ENCODE measurements at regions not wholly inside any gene's neighbourhood (a gene's known extent, or its start where the extent isn't known, plus 50 kb on each side); places are given as distances from the start of the nearest gene placed in this dataset.
"Not testable (repeated sequence)": the region's sequence is repeated elsewhere in the genome, so short reads cannot be mapped to it uniquely, and the experiment has no call there.

- no peak for TF ChIP-seq FOXP2 (optimal IDR thresholded peaks at IDR 0.05; ENCODE audit: control extremely low read depth, extremely low read length, insufficient read depth)
- no peak for TF ChIP-seq EZH2 (IDR thresholded peaks at IDR 0.05)
- TF ChIP-seq POLR2AphosphoS5 (IDR thresholded peaks at IDR 0.05; ENCODE audit: borderline replicate concordance, low read depth, low read length) = no peak
- no peak overlapping the region for H3K4me3 ChIP-seq
- no peak overlapping the region for H3K9ac ChIP-seq (ENCODE audit: insufficient read length)
- peak; percentile 53 for DNase-seq (ENCODE audit: low read depth, low spot score)
- no peaks in the 10 kb centered on the region for H3K9me3 ChIP-seq (ENCODE audit: low read depth, low read length)
- H3K27ac ChIP-seq = no peak overlapping the region
- H3K36me3 ChIP-seq (ENCODE audit: insufficient read depth, low read length) = no peaks in the 10 kb centered on the region
These were observed 496.1 kb downstream of the LRRIQ3 start for GRCh38 chr1:73701826-73702225.

DNA sequence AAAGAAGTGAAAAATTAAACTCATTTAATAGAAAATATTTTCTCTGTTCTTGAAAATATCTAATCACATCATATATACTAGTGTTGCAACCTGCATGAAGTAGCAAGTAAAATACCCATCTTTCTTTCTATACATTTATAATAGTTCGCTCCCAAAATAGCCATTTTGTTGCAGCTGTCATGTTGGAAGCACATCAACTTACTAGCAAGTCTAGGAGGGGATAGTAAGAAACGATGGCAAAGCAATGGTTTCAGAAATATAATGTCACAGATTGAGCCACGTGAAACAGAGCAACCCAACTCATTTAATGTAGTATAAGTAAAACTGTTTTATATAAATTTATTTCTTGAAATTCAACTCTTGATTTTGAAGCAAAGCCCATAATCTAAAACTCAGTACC is 521.8 kb downstream of the LRRIQ3 start:
- H3K27ac ChIP-seq = no peak overlapping the region
- no peak for TF ChIP-seq POLR2AphosphoS5 (IDR thresholded peaks at IDR 0.05; ENCODE audit: borderline replicate concordance, low read depth, low read length)
- no peak for TF ChIP-seq EZH2 (IDR thresholded peaks at IDR 0.05)
- no peak for TF ChIP-seq FOXP2 (optimal IDR thresholded peaks at IDR 0.05; ENCODE audit: control extremely low read depth, extremely low read length, insufficient read depth)
- no peaks in the 10 kb centered on the region for H3K9me3 ChIP-seq (ENCODE audit: low read depth, low read length)
- DNase-seq (ENCODE audit: low read depth, low spot score) = no peak
- H3K4me3 ChIP-seq = no peak overlapping the region
- H3K9ac ChIP-seq (ENCODE audit: insufficient read length) = no peak overlapping the region
- H3K36me3 ChIP-seq (ENCODE audit: insufficient read depth, low read length) = no peaks in the 10 kb centered on the region

DNA sequence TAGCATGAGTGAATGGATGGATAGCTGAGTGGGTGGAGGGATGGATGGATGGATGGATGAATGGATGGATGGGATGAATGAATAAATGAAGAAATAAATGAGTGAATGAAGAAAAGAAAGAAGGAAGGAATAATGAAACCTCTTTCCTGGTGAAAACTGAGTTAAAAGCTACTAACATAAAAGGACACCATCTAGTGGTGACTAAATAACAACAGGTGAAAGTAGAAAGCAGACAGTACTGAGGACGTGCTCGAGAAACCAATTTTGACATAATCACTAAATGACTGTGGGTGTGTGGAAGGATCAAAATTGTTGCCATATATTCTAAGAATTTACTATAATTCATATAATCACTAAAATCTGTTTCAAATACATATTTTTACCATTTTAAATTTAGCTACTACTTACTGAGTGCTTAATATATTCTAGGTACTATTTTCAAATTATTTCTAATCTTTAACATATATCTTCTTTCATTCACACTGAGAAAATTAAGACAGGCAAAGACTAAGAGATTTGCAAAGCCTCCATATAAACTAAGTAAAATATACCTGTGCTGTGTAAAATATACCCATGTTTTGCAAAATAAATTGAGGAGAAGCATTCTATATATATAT is 522.9 kb downstream of the LRRIQ3 start:
- no peak for DNase-seq (ENCODE audit: low read depth, low spot score)
- H3K4me3 ChIP-seq = no peak overlapping the region; the same call in 1 of the 2 replicates
- no peak for TF ChIP-seq EZH2 (IDR thresholded peaks at IDR 0.05)
- TF ChIP-seq POLR2AphosphoS5 (IDR thresholded peaks at IDR 0.05; ENCODE audit: borderline replicate concordance, low read depth, low read length) = no peak
- no peak for TF ChIP-seq FOXP2 (optimal IDR thresholded peaks at IDR 0.05; ENCODE audit: control extremely low read depth, extremely low read length, insufficient read depth)
- H3K27ac ChIP-seq = no peak overlapping the region
- no peaks in the 10 kb centered on the region for H3K9me3 ChIP-seq (ENCODE audit: low read depth, low read length)
- no peak overlapping the region for H3K9ac ChIP-seq (ENCODE audit: insufficient read length)
- H3K36me3 ChIP-seq (ENCODE audit: insufficient read depth, low read length) = no peaks in the 10 kb centered on the region

GRCh38 chr1:73673971-73674370 is 524.0 kb downstream of the LRRIQ3 start:
- Histone ChIP-seq H3K36me3 (ENCODE audit: insufficient read depth, low read length) (no peaks in the 10 kb centered on the region), H3K9ac (ENCODE audit: insufficient read length) (no peak overlapping the region), H3K4me3 (peak overlapping the region; percentile 25; the same call in 1 of the 2 replicates), H3K27ac (peak overlapping the region; percentile 23; the same call in 1 of the 2 replicates), H3K9me3 (ENCODE audit: low read depth, low read length) (no peaks in the 10 kb centered on the region)
- DNase-seq (ENCODE audit: low read depth, low spot score) = peak; percentile 79
- TF ChIP-seq POLR2AphosphoS5 (IDR thresholded peaks at IDR 0.05; ENCODE audit: borderline replicate concordance, low read depth, low read length) = peak; percentile 26; the same call in 1 of the 2 replicates
- TF ChIP-seq FOXP2 (optimal IDR thresholded peaks at IDR 0.05; ENCODE audit: control extremely low read depth, extremely low read length, insufficient read depth) = peak; percentile 30
- TF ChIP-seq EZH2 (IDR thresholded peaks at IDR 0.05) = no peak

- TF ChIP-seq FOXP2 (optimal IDR thresholded peaks at IDR 0.05; ENCODE audit: control extremely low read depth, extremely low read length, insufficient read depth) (no peak), POLR2AphosphoS5 (IDR thresholded peaks at IDR 0.05; ENCODE audit: borderline replicate concordance, low read depth, low read length) (no peak), EZH2 (IDR thresholded peaks at IDR 0.05) (no peak)
- Histone ChIP-seq H3K27ac (no peak overlapping the region), H3K36me3 (ENCODE audit: insufficient read depth, low read length) (no peaks in the 10 kb centered on the region), H3K4me3 (no peak overlapping the region), H3K9ac (ENCODE audit: insufficient read length) (no peak overlapping the region), H3K9me3 (ENCODE audit: low read depth, low read length) (no peaks in the 10 kb centered on the region)
- no peak for DNase-seq (ENCODE audit: low read depth, low spot score)
These were observed 526.4 kb downstream of the LRRIQ3 start for GRCh38 chr1:73671530-73671929.

DNA sequence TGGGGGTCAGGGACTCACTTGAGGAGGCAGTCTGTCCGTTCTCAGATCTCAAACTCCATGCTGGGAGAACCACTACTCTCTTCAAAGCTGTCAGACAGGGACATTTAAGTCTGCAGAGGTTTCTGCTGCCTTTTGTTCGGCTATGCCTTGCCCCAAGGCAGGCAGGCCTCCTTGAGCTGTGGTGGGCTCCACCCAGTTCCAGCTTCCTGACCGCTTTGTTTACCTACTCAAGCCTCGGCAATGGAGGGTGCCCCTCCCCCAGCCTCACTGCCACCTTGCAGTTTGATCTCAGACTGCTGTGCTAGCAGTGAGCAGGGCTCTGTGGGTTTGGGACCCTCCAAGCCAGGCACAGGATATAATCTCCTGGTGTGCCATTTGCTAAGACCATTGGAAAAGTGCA is 530.0 kb downstream of the LRRIQ3 start:
- H3K27ac ChIP-seq; H3K4me3 ChIP-seq; DNase-seq (ENCODE audit: low read depth, low spot score); H3K9ac ChIP-seq (ENCODE audit: insufficient read length); H3K36me3 ChIP-seq (ENCODE audit: insufficient read depth, low read length); H3K9me3 ChIP-seq (ENCODE audit: low read depth, low read length): not testable (repeated sequence)

- no peak for DNase-seq (ENCODE audit: low read depth, low spot score)
- Histone ChIP-seq H3K36me3 (ENCODE audit: insufficient read depth, low read length) (no peaks in the 10 kb centered on the region), H3K4me3 (no peak overlapping the region), H3K9me3 (ENCODE audit: low read depth, low read length) (no peaks in the 10 kb centered on the region; the same call in 1 of the 2 replicates), H3K27ac (no peak overlapping the region), H3K9ac (ENCODE audit: insufficient read length) (no peak overlapping the region)
- TF ChIP-seq FOXP2 (optimal IDR thresholded peaks at IDR 0.05; ENCODE audit: control extremely low read depth, extremely low read length, insufficient read depth) (no peak), POLR2AphosphoS5 (IDR thresholded peaks at IDR 0.05; ENCODE audit: borderline replicate concordance, low read depth, low read length) (no peak), EZH2 (IDR thresholded peaks at IDR 0.05) (no peak)
These were observed 535.5 kb downstream of the LRRIQ3 start for GRCh38 chr1:73662526-73662925.

GRCh38 chr1:73659136-73659535 is 538.8 kb downstream of the LRRIQ3 start:
- Histone ChIP-seq H3K4me3 (no peak overlapping the region), H3K27ac (no peak overlapping the region), H3K9ac (ENCODE audit: insufficient read length) (no peak overlapping the region), H3K9me3 (ENCODE audit: low read depth, low read length) (no peaks in the 10 kb centered on the region; the same call in 1 of the 2 replicates), H3K36me3 (ENCODE audit: insufficient read depth, low read length) (no peaks in the 10 kb centered on the region)
- no peak for TF ChIP-seq FOXP2 (optimal IDR thresholded peaks at IDR 0.05; ENCODE audit: control extremely low read depth, extremely low read length, insufficient read depth)
- TF ChIP-seq EZH2 (IDR thresholded peaks at IDR 0.05) = no peak
- DNase-seq (ENCODE audit: low read depth, low spot score) = no peak

- Histone ChIP-seq H3K9me3 (ENCODE audit: low read depth, low read length) (no peaks in the 10 kb centered on the region), H3K36me3 (ENCODE audit: insufficient read depth, low read length) (no peaks in the 10 kb centered on the region), H3K27ac (no peak overlapping the region), H3K9ac (ENCODE audit: insufficient read length) (no peak overlapping the region), H3K4me3 (no peak overlapping the region)
- TF ChIP-seq EZH2 (IDR thresholded peaks at IDR 0.05) = no peak
- no peak for DNase-seq (ENCODE audit: low read depth, low spot score)
These were observed 543.3 kb downstream of the LRRIQ3 start for GRCh38 chr1:73654714-73655113.
